HTR-8/SVneo (cell line): ENCODE measurements at regions not wholly inside any gene's neighbourhood (a gene's known extent, or its start where the extent isn't known, plus 50 kb on each side); places are given as distances from the start of the nearest gene placed in this dataset.
"Not testable (repeated sequence)": the region's sequence is repeated elsewhere in the genome, so short reads cannot be mapped to it uniquely, and the experiment has no call there.

ENCODE experiments used
- DNase-seq: peaks from one replicate; pipeline ENCODE4 v3.0.0; 2011; ENCODE audit warnings: low spot score, mixed read lengths; ENCODE audit not compliant: insufficient read length
- FAIRE-seq: peaks from 2 replicates; lab custom pipeline; 2011; peaks lifted over from hg19 to GRCh38; lab: Jason Lieb, UNC

GRCh38 chr1:38787041-38787440 lies 72.5 kb downstream of the RRAGC start:
- DNase-seq (no peak), FAIRE-seq (no peak)

- FAIRE-seq = no peak
Measured at GRCh38 chr1:38786040-38786436, 73.5 kb downstream of the RRAGC start.

GRCh38 chr1:38785285-38786039 lies 74.1 kb downstream of the RRAGC start:
- FAIRE-seq = no peak
- no peak for DNase-seq

More at GRCh38 chr1:38786040-38786436, 73.5 kb downstream of the RRAGC start:
- no peak for DNase-seq

GRCh38 chr1:38784452-38785284 lies 74.9 kb downstream of the RRAGC start:
- DNase-seq (no peak), FAIRE-seq (no peak)

GRCh38 chr1:38783640-38784229 lies 75.8 kb downstream of the RRAGC start:
- no peak for DNase-seq
- no peak for FAIRE-seq

- no peak for FAIRE-seq
Measured at GRCh38 chr1:38781872-38782617, 77.5 kb downstream of the RRAGC start.

GRCh38 chr1:38780133-38780532 lies 79.4 kb downstream of the RRAGC start:
- no peak for DNase-seq
- no peak for FAIRE-seq

More at GRCh38 chr1:38781872-38782617, 77.5 kb downstream of the RRAGC start:
- DNase-seq = no peak

- DNase-seq = no peak
- no peak for FAIRE-seq
Measured at GRCh38 chr1:38779491-38779890, 80.1 kb downstream of the RRAGC start.

- DNase-seq = no peak
- FAIRE-seq = no peak
Measured at GRCh38 chr1:38778521-38778920, 81.1 kb downstream of the RRAGC start.

- FAIRE-seq (no peak), DNase-seq (no peak)
Measured at GRCh38 chr1:38778051-38778450, 81.5 kb downstream of the RRAGC start.

GRCh38 chr1:38777464-38777957 lies 82.1 kb downstream of the RRAGC start:
- FAIRE-seq (no peak), DNase-seq (no peak)

GRCh38 chr1:38776466-38777065 lies 83.0 kb downstream of the RRAGC start:
- no peak for FAIRE-seq
- DNase-seq = no peak

- no peak for FAIRE-seq
- no peak for DNase-seq
Measured at GRCh38 chr1:38775175-38775845, 84.3 kb downstream of the RRAGC start.

- no peak for FAIRE-seq
- no peak for DNase-seq
Measured at GRCh38 chr1:38773483-38773882, 86.1 kb downstream of the RRAGC start.

- no peak for FAIRE-seq
- DNase-seq = no peak
Measured at GRCh38 chr1:38772953-38773352, 86.6 kb downstream of the RRAGC start.

GRCh38 chr1:38772026-38772425 lies 87.5 kb downstream of the RRAGC start:
- no peak for FAIRE-seq
- DNase-seq = no peak

GRCh38 chr1:38770516-38771173 lies 88.9 kb downstream of the RRAGC start:
- FAIRE-seq, DNase-seq: not testable (repeated sequence)

- no peak for FAIRE-seq
- no peak for DNase-seq
Measured at GRCh38 chr1:38766125-38766524, 93.4 kb downstream of the RRAGC start.

GRCh38 chr1:38763121-38763520 lies 96.5 kb downstream of the RRAGC start:
- DNase-seq (no peak), FAIRE-seq (no peak)
